ENCODE measurements at regions not wholly inside any gene's neighbourhood (a gene's known extent, or its start where the extent isn't known, plus 50 kb on each side); places are given as distances from the start of the nearest gene placed in this dataset.

GRCh38 chr4:30953799-30954198 lies 233.6 kb downstream of the PCDH7 start:
- POLR2A ChIA-PET, result no interaction called here
- H3K4me3 ChIP-seq (ENCODE audit: low read depth, low read length, poor library complexity, severe bottlenecking), result no peak overlapping the region
- H2AFZ ChIP-seq (ENCODE audit: low read length), result no peak overlapping the region
- intact Hi-C loops (cut with micrococcal nuclease; ENCODE audit: unreplicated experiment), result no loop called here
- no peaks in the 10 kb centered on the region for H4K20me1 ChIP-seq (ENCODE audit: insufficient read depth, low read length)
- H3K4me1 ChIP-seq (ENCODE audit: insufficient read depth, low read length, poor library complexity, severe bottlenecking), result no peaks in the 10 kb centered on the region
- H3K9me2 ChIP-seq (ENCODE audit: insufficient read depth, low read length), result no peaks in the 10 kb centered on the region
- CTCF ChIA-PET (ENCODE audit: unreplicated experiment), result no interaction called here
- no peak overlapping the region for H3K27ac ChIP-seq (ENCODE audit: low read depth, low read length, poor library complexity, severe bottlenecking)
- no peaks in the 10 kb centered on the region for H3K9me3 ChIP-seq (ENCODE audit: low read length)
- BruUV-seq (replicated peaks), result no TSS peak
- no peaks in the 10 kb centered on the region for H3K79me2 ChIP-seq (ENCODE audit: insufficient read depth, low read depth, low read length)
- H3K4me2 ChIP-seq (ENCODE audit: low read length), result no peak overlapping the region
- no peak for TF ChIP-seq CTCF (conservative IDR thresholded peaks at IDR 0.05; ENCODE audit: low read length)
- no peak for TF ChIP-seq EZH2phosphoT487 (IDR thresholded peaks at IDR 0.05; ENCODE audit: borderline replicate concordance, low read depth, low read length)
- no peaks in the 10 kb centered on the region for H3K36me3 ChIP-seq (ENCODE audit: insufficient read depth, low read length)
- no peak for DNase-seq (ENCODE audit: low spot score)

GRCh38 chr4:30956916-30957315 lies 236.7 kb downstream of the PCDH7 start:
- intact Hi-C loops (cut with micrococcal nuclease; ENCODE audit: unreplicated experiment), result no loop called here

More at GRCh38 chr4:30956916-30957315, 236.7 kb downstream of the PCDH7 start:
- TF ChIP-seq EZH2phosphoT487 (IDR thresholded peaks at IDR 0.05; ENCODE audit: borderline replicate concordance, low read depth, low read length), result no peak
- TF ChIP-seq CTCF (conservative IDR thresholded peaks at IDR 0.05; ENCODE audit: low read length), result no peak
- Histone ChIP-seq H3K79me2 (ENCODE audit: insufficient read depth, low read depth, low read length) (no peaks in the 10 kb centered on the region), H3K4me1 (ENCODE audit: insufficient read depth, low read length, poor library complexity, severe bottlenecking) (no peaks in the 10 kb centered on the region), H3K27ac (ENCODE audit: low read depth, low read length, poor library complexity, severe bottlenecking) (no peak overlapping the region), H3K9me3 (ENCODE audit: low read length) (no peaks in the 10 kb centered on the region), H2AFZ (ENCODE audit: low read length) (no peak overlapping the region), H4K20me1 (ENCODE audit: insufficient read depth, low read length) (no peaks in the 10 kb centered on the region), H3K4me2 (ENCODE audit: low read length) (no peak overlapping the region), H3K4me3 (ENCODE audit: low read depth, low read length, poor library complexity, severe bottlenecking) (no peak overlapping the region), H3K36me3 (ENCODE audit: insufficient read depth, low read length) (no peaks in the 10 kb centered on the region), H3K9me2 (ENCODE audit: insufficient read depth, low read length) (no peaks in the 10 kb centered on the region)
- BruUV-seq (replicated peaks), result no TSS peak
- CTCF ChIA-PET (ENCODE audit: unreplicated experiment), result no interaction called here
- no peak for DNase-seq (ENCODE audit: low spot score)
- POLR2A ChIA-PET, result interaction anchor here (0.8 kb wide), 1 partner anchor 1422 kb away, joined by 3 read pairs; no protein-coding TSS in a partner anchor
